Heart right ventricle (tissue), 16 donors: ENCODE measurements at regions not wholly inside any gene's neighbourhood (a gene's known extent, or its start where the extent isn't known, plus 50 kb on each side); places are given as distances from the start of the nearest gene placed in this dataset.

ENCODE experiments used
- ATAC-seq, 8 donors: fragments of 200-7000 bp; cut with Tn5 transposase; one replicate each; pipeline ENCODE4 v1.9.1; 2020; ENCODE audit warnings: mild to moderate bottlenecking in 8 of 8, moderate library complexity in 8 of 8, moderate number of reproducible peaks in 1 of 8
- DNase-seq, 2 donors: peaks; one replicate each; pipeline ENCODE4 v3.0.0-alpha.2; 2020
- H3K27ac ChIP-seq, 10 donors: fragments of 200-600 bp; sonication (generic) in 2 of 10; one replicate each; pipeline versions ENCODE4 v1.5.0 to v1.8.0; 2020 to 2022; ENCODE audit warnings: mild to moderate bottlenecking in 3 of 10
- H3K27me3 ChIP-seq, 7 donors: fragments of 200-600 bp; one replicate each; pipeline ENCODE4 v1.8.0; 2021 to 2022; ENCODE audit warnings: mild to moderate bottlenecking in 2 of 7
- H3K36me3 ChIP-seq, 9 donors: fragments of 200-600 bp; sonication (generic) in 1 of 9; one replicate each; pipeline versions ENCODE4 v1.5.0 to v1.8.0; 2020 to 2022; ENCODE audit warnings: mild to moderate bottlenecking in 2 of 9
- H3K4me1 ChIP-seq, 9 donors: fragments of 200-600 bp; sonication (generic) in 1 of 9; one replicate each; pipeline versions ENCODE4 v1.5.0 to v1.8.0; 2020 to 2022; ENCODE audit warnings: mild to moderate bottlenecking in 4 of 9
- H3K4me3 ChIP-seq, 10 donors: fragments of 200-600 bp; sonication (generic) in 2 of 10; one replicate each; pipeline versions ENCODE4 v1.5.0 to v1.8.0; 2020 to 2022; ENCODE audit warnings: mild to moderate bottlenecking in 7 of 10, moderate library complexity in 2 of 10
- H3K9me3 ChIP-seq, 11 donors: fragments of 200-600 bp in 10 of 11; sonication (generic) in 2 of 11; one replicate each; pipeline versions ENCODE4 v1.5.0 to v1.8.0; 2013 to 2022; ENCODE audit warnings: mild to moderate bottlenecking in 2 of 11, control low read depth in 1 of 11, moderate library complexity in 1 of 11
- CTCF ChIP-seq, 9 donors: fragments of 200-600 bp; sonication (generic) in 2 of 9; IDR thresholded peaks; one replicate each; pipeline versions ENCODE4 v1.5.0 to v1.8.0; 2021 to 2022; ENCODE audit warnings: antibody characterized with exemption in 9 of 9, mild to moderate bottlenecking in 5 of 9, moderate library complexity in 1 of 9
- WGBS, 2 donors: extraction: QIAGEN DNeasy Blood & Tissue Kit; methylation state at CpG; one replicate each; pipeline ENCODE4 v1.1.7; 2013; ENCODE audit warnings: inconsistent platforms in 1 of 2; 5-methylcytosine and 5-hydroxymethylcytosine counted together
- intact Hi-C, 10 donors: fragments of 100-400 bp; cut with DNase I; formaldehyde crosslinking; loops; one replicate each; pipeline versions ENCODE4 v1.11.1 to v1.14.2; 2022
- donor health status: Arrhythmogenic right ventricular cardiomyopathy.
- donor health status: ischemic (EF 13 %, LVEDD 7.1; RV severe dilation, severe dysfunction).
- donor health status: healthy with polysubstance abuse.
- donor health status: DM: no; HTN: yes; CAD: no.
- donor health status: DM: no; HTN: no; CAD: no.
- donor health status: ischemic (EF 25% LVEDD 6.9; RV normal size, moderate dysfunction).
- donor health status: ischemic (EF 25% LVEDD 5.7; RV mildly dilated, moderate dysfunction).
- donor health status: healthy.
- donor health status: DM: yes; HTN: yes; CAD: no.
- donor health status: Ischemic cardiomyopathy.
- donor health status: ischemic (EF 35%, LVEDD 5.7; RV mildly dilated, moderate dysfunction).
- donor health status: nonischemic (EF 11% LVEDD 7.7; RV severe dilation, severe dysfunction).
- donor health status: DM: yes; HTN: yes; CAD: no.
- donor health status: PGD.
- donor health status: ischemic (EF 29% LVEDD 5.4; RV normal size, mild dysfunction).
- donor health status: nonischemic (EF 23%, LVEDD 6.1; RV moderate dilation, normal function).

- no peak for ATAC-seq
- no peak for TF ChIP-seq CTCF (IDR thresholded peaks at IDR 0.05)
- WGBS, 2 donors, result 74 to 78% methylated on average over 10 of the region's 10 CpGs
- H3K9me3 ChIP-seq, result peaks cover 0 to 7% (median 0%) of the 10 kb centered on the region in 11 donors
- H3K36me3 ChIP-seq, result no peaks in the 10 kb centered on the region
- H3K4me1 ChIP-seq, result no peaks in the 10 kb centered on the region
- no peak overlapping the region for H3K4me3 ChIP-seq
- intact Hi-C loops, result no loop called here
- H3K27ac ChIP-seq, result no peak overlapping the region
- peaks cover 0 to 3% (median 0%) of the 10 kb centered on the region in 7 donors for H3K27me3 ChIP-seq
- no peak for DNase-seq
These were observed 610.9 kb upstream of the SALL3 start for GRCh38 chr18:78368726-78369125.

GRCh38 chr18:78376046-78376445, 603.6 kb upstream of the SALL3 start:
- Histone ChIP-seq H3K36me3 (no peaks in the 10 kb centered on the region), H3K27ac (no peak overlapping the region), H3K9me3 (peaks cover 0 to 7% (median 0%) of the 10 kb centered on the region in 11 donors), H3K4me1 (no peaks in the 10 kb centered on the region), H3K27me3 (no peaks in the 10 kb centered on the region), H3K4me3 (no peak overlapping the region)
- DNase-seq (no peak), ATAC-seq (no peak)
- WGBS, 2 donors, result 84 to 89% methylated on average over 8 of the region's 8 CpGs
- no peak for TF ChIP-seq CTCF (IDR thresholded peaks at IDR 0.05)
- intact Hi-C loops, result no loop called here

GRCh38 chr18:78378403-78378802, 601.2 kb upstream of the SALL3 start:
- H3K27me3 ChIP-seq, result peaks cover 0 to under 1% (median 0%) of the 10 kb centered on the region in 7 donors

GRCh38 chr18:78378983-78379382, 600.6 kb upstream of the SALL3 start:
- intact Hi-C loops, result no loop called here
- no peak for TF ChIP-seq CTCF (IDR thresholded peaks at IDR 0.05)
- ATAC-seq (no peak), DNase-seq (no peak)
- H3K27ac ChIP-seq, result no peak overlapping the region
- H3K36me3 ChIP-seq, result no peaks in the 10 kb centered on the region
- H3K9me3 ChIP-seq, result no peaks in the 10 kb centered on the region
- WGBS, 2 donors, result 88 to 91% methylated on average over 3 of the region's 3 CpGs
- H3K4me3 ChIP-seq, result no peak overlapping the region
- peaks cover 0 to 4% (median 0%) of the 10 kb centered on the region in 7 donors for H3K27me3 ChIP-seq
- H3K4me1 ChIP-seq, result no peaks in the 10 kb centered on the region

More at GRCh38 chr18:78378403-78378802, 601.2 kb upstream of the SALL3 start:
- no peaks in the 10 kb centered on the region for H3K36me3 ChIP-seq
- H3K4me3 ChIP-seq, result no peak overlapping the region
- no peak for ATAC-seq
- no peak overlapping the region for H3K27ac ChIP-seq
- H3K9me3 ChIP-seq, result peaks cover 0 to 3% (median 0%) of the 10 kb centered on the region in 11 donors
- TF ChIP-seq CTCF (IDR thresholded peaks at IDR 0.05), result no peak
- no peaks in the 10 kb centered on the region for H3K4me1 ChIP-seq
- no peak for DNase-seq
- WGBS, 2 donors, result 63% methylated on average over 7 of the region's 7 CpGs
- intact Hi-C loops, result no loop called here
